Esophagus muscularis mucosa (tissue), 4 donors: ENCODE measurements at regions not wholly inside any gene's neighbourhood (a gene's known extent, or its start where the extent isn't known, plus 50 kb on each side); places are given as distances from the start of the nearest gene placed in this dataset.

Experiments
- CTCF ChIP-seq, 3 experiments: fragments of 200-600 bp in 2 of 3; fragments of 450-650 bp in 1 of 3; sonication (generic) in 2 of 3; IDR thresholded peaks; one replicate each; pipeline ENCODE4 v1.5.1; 2017 to 2019; ENCODE audit warnings: antibody characterized with exemption in 3 of 3, mild to moderate bottlenecking in 2 of 3, moderate library complexity in 1 of 3
- EP300 ChIP-seq: sonication (generic); formaldehyde crosslinking; IDR thresholded peaks from one replicate; pipeline ENCODE4 v1.6.1; 2017; ENCODE audit warnings: antibody characterized with exemption
- POLR2A ChIP-seq: fragments of 450-650 bp; IDR thresholded peaks from one replicate; pipeline ENCODE4 v1.6.1; 2017; ENCODE audit warnings: antibody characterized with exemption, moderate library complexity, mild to moderate bottlenecking, low read depth
- POLR2AphosphoS5 ChIP-seq, 2 donors: sonication (generic); formaldehyde crosslinking; IDR thresholded peaks; one replicate each; pipeline ENCODE4 v1.6.1; 2017; ENCODE audit warnings: antibody characterized with exemption in 2 of 2

- TF ChIP-seq CTCF (IDR thresholded peaks at IDR 0.05) (no peak), POLR2AphosphoS5 (IDR thresholded peaks at IDR 0.05) (no peak), POLR2A (no peak), EP300 (no peak)
These were observed 128.4 kb downstream of the NAA11 start for GRCh38 chr4:79197275-79198009.
